Fibroblast of lung (primary cell): ENCODE measurements at regions not wholly inside any gene's neighbourhood (a gene's known extent, or its start where the extent isn't known, plus 50 kb on each side); places are given as distances from the start of the nearest gene placed in this dataset.

Source experiments
- DNase-seq, 2 donors: peaks; one replicate each; pipeline versions ENCODE4 v3.0.0 to v3.0.0-alpha.2; 2010; ENCODE audit warnings: low read depth in 2 of 2
- H2AFZ ChIP-seq: 2 replicates; pipeline ENCODE4 v1.5.1; 2012; ENCODE audit warnings: low read length, control low read depth, inconsistent platforms
- H3K27ac ChIP-seq: 2 replicates; pipeline ENCODE4 v1.5.1; 2011; ENCODE audit warnings: low read length, control low read depth; ENCODE audit not compliant: insufficient read depth
- H3K27me3 ChIP-seq: 2 replicates; pipeline ENCODE4 v1.5.1; 2011; ENCODE audit warnings: mild to moderate bottlenecking, low read length; ENCODE audit not compliant: control insufficient read depth, insufficient read depth
- H3K36me3 ChIP-seq: 2 replicates; pipeline ENCODE4 v1.5.1; 2011; ENCODE audit warnings: low read length; ENCODE audit not compliant: control insufficient read depth, insufficient read depth
- H3K4me1 ChIP-seq: 2 replicates; pipeline ENCODE4 v1.5.1; 2011; ENCODE audit warnings: low read length; ENCODE audit not compliant: control insufficient read depth, insufficient read depth; ENCODE audit errors: extremely low read depth
- H3K4me2 ChIP-seq: 2 replicates; pipeline ENCODE4 v1.5.1; 2011; ENCODE audit warnings: low read length, control low read depth; ENCODE audit not compliant: insufficient read depth; ENCODE audit errors: extremely low read depth
- H3K4me3 ChIP-seq, 4 experiments: fragments of 200-600 bp in 1 of 4; sonication (generic) in 1 of 4; replicated peaks in 1 of 4; 2 replicates each; pipeline ENCODE4 v1.5.1; 2011 to 2016; ENCODE audit warnings: low read length in 4 of 4, low read depth in 3 of 4, mild to moderate bottlenecking in 3 of 4, control low read depth in 2 of 4, inconsistent platforms in 1 of 4, mixed read lengths in 1 of 4; ENCODE audit not compliant: insufficient read depth in 1 of 4; ENCODE audit errors: control extremely low read depth in 1 of 4
- H3K79me2 ChIP-seq: 2 replicates; pipeline ENCODE4 v1.5.1; 2012; ENCODE audit warnings: mild to moderate bottlenecking, low read length, inconsistent platforms; ENCODE audit not compliant: control insufficient read depth, insufficient read depth
- H3K9ac ChIP-seq: 2 replicates; pipeline ENCODE4 v1.5.1; 2011; ENCODE audit warnings: mild to moderate bottlenecking, low read length, control low read depth; ENCODE audit not compliant: insufficient read depth
- H3K9me3 ChIP-seq: 2 replicates; pipeline ENCODE4 v1.5.1; 2012; ENCODE audit warnings: low read depth, low read length; ENCODE audit not compliant: control insufficient read depth, insufficient read depth
- H4K20me1 ChIP-seq: 2 replicates; pipeline ENCODE4 v1.5.1; 2011; ENCODE audit warnings: low read length; ENCODE audit not compliant: control insufficient read depth, insufficient read depth; ENCODE audit errors: extremely low read depth
- CTCF ChIP-seq, 2 donors: IDR thresholded peaks in 1 of 2; conservative IDR thresholded peaks in 1 of 2; 1 replicate in 1 of 2; 2 replicates in 1 of 2; pipeline ENCODE4 v1.5.1; 2011 to 2012; ENCODE audit warnings: low read length in 2 of 2, control low read depth in 1 of 2, inconsistent platforms in 1 of 2, low read depth in 1 of 2, mild to moderate bottlenecking in 1 of 2
- EZH2 ChIP-seq: IDR thresholded peaks from 2 replicates; pipeline ENCODE4 v1.5.1; 2012; ENCODE audit warnings: low read length, control low read depth, mild to moderate bottlenecking; ENCODE audit errors: missing control alignments

DNA sequence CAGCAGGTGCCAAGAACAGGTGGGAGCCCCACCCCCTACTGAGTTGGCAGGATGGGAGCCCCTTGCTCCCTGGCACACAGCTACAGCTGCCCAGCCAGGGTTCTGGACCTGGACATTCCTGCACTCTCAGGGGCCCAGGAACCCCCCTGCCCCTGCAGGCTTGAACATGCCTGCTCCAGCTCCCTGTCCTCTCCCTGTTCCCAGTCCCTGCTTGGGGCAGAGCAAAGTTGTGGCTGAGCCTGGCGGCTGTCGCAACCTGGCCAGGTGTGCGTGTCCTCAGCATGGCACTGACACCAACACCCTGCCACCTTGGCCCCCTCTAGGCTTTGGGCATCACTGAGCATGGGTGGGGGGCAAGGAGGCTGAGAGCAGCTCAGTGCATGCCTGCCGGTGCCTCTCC, 491.2 kb upstream of the NOX3 start:
- Histone ChIP-seq H3K27me3 (no peaks in the 10 kb centered on the region), H3K79me2 (no peaks in the 10 kb centered on the region), H3K36me3 (no peaks in the 10 kb centered on the region), H3K4me2 (no peak overlapping the region), H3K4me1 (no peaks in the 10 kb centered on the region), H3K9me3 (no peaks in the 10 kb centered on the region), H2AFZ (no peak overlapping the region), H3K4me3 (no peak overlapping the region), H4K20me1 (no peaks in the 10 kb centered on the region), H3K27ac (no peak overlapping the region), H3K9ac (no peak overlapping the region)
- no peak for TF ChIP-seq EZH2
- no peak for TF ChIP-seq CTCF (conservative IDR thresholded peaks at IDR 0.05 in 1 of 2, IDR thresholded peaks at IDR 0.05 in 1 of 2; ENCODE audit: low read depth in 1 of 2, low read length in 2 of 2)
- no peak for DNase-seq

DNA sequence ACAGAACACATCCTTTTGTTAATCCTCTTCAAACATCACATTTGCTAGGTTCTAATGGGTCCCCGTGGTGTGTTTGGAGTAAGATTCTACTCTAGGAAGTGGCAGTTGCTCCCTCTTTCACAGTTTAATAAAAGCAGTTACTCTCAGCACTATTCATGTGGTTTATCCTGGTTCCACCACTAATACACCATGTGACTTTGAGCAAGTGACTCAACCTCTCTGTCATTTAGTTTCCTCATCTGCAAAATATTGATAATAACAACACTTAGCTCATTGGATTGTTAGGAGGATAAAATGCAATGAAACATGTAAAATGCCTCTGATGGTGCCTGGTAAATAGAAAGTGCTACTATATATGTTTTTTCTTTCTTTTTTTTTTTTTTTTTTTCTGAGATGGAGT, 488.0 kb upstream of the NOX3 start:
- H3K4me3 ChIP-seq, result no peak overlapping the region
- TF ChIP-seq EZH2, result no peak
- TF ChIP-seq CTCF (conservative IDR thresholded peaks at IDR 0.05 in 1 of 2, IDR thresholded peaks at IDR 0.05 in 1 of 2; ENCODE audit: low read depth in 1 of 2, low read length in 2 of 2), result no peak

DNA sequence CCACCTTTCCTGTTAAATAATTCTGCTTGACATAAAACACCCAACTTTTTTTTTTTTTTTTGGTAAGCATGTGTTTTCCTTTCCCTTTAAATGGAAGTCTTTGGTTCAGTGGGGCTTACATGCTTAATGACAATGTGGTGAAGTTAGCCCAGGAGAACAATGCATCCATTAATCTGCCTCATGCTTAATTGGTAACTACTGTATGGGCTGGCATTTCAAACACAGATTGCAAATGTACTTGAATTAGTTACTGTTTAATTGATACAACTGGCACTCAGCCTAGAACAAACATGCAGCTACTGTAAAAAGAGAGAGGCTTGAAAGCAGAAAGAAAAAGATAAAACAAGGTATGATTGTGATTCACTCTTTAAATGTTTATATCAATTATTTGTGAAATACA, 483.6 kb upstream of the NOX3 start:
- Histone ChIP-seq H3K79me2 (no peaks in the 10 kb centered on the region), H3K27me3 (no peaks in the 10 kb centered on the region), H3K27ac (no peak overlapping the region), H3K9ac (no peak overlapping the region), H2AFZ (no peak overlapping the region), H3K4me3 (no peak overlapping the region), H4K20me1 (no peaks in the 10 kb centered on the region), H3K9me3 (no peaks in the 10 kb centered on the region), H3K4me1 (no peaks in the 10 kb centered on the region), H3K36me3 (no peaks in the 10 kb centered on the region), H3K4me2 (no peak overlapping the region)
- no peak for DNase-seq
- TF ChIP-seq EZH2 (no peak), CTCF (conservative IDR thresholded peaks at IDR 0.05 in 1 of 2, IDR thresholded peaks at IDR 0.05 in 1 of 2; ENCODE audit: low read depth in 1 of 2, low read length in 2 of 2) (no peak)

More for the DNA sequence above, 488.0 kb upstream of the NOX3 start:
- no peak overlapping the region for H3K9ac ChIP-seq
- H3K9me3 ChIP-seq, result no peaks in the 10 kb centered on the region
- no peaks in the 10 kb centered on the region for H3K27me3 ChIP-seq
- peak; percentile 7 to 11 for DNase-seq
- no peaks in the 10 kb centered on the region for H4K20me1 ChIP-seq
- H3K79me2 ChIP-seq, result no peaks in the 10 kb centered on the region
- H3K27ac ChIP-seq, result no peak overlapping the region
- no peak overlapping the region for H3K4me2 ChIP-seq
- H3K4me1 ChIP-seq, result no peaks in the 10 kb centered on the region
- no peak overlapping the region for H2AFZ ChIP-seq
- no peaks in the 10 kb centered on the region for H3K36me3 ChIP-seq
